Vagina (tissue), 2 donors: ENCODE measurements at regions not wholly inside any gene's neighbourhood (a gene's known extent, or its start where the extent isn't known, plus 50 kb on each side); places are given as distances from the start of the nearest gene placed in this dataset.

Experiments
- POLR2A ChIP-seq, 2 donors: fragments of 450-650 bp; IDR thresholded peaks; one replicate each; pipeline ENCODE4 v1.6.1; 2017; ENCODE audit warnings: antibody characterized with exemption in 2 of 2, mild to moderate bottlenecking in 2 of 2, moderate library complexity in 2 of 2
- POLR2AphosphoS5 ChIP-seq, 2 donors: sonication (generic); formaldehyde crosslinking; IDR thresholded peaks; one replicate each; pipeline ENCODE4 v1.9.0; 2017; ENCODE audit warnings: antibody characterized with exemption in 2 of 2, mild to moderate bottlenecking in 2 of 2, low read depth in 1 of 2; ENCODE audit not compliant: insufficient read depth in 1 of 2
- TF ChIP-seq, protein P1 (sequence below), 3 experiments: fragments of 450-650 bp in 2 of 3; fragments of 200-600 bp in 1 of 3; sonication (generic) in 1 of 3; IDR thresholded peaks; one replicate each; pipeline ENCODE4 v1.5.1; 2017 to 2019; ENCODE audit warnings: antibody characterized with exemption in 3 of 3, mild to moderate bottlenecking in 2 of 3, moderate library complexity in 2 of 3

DNA sequence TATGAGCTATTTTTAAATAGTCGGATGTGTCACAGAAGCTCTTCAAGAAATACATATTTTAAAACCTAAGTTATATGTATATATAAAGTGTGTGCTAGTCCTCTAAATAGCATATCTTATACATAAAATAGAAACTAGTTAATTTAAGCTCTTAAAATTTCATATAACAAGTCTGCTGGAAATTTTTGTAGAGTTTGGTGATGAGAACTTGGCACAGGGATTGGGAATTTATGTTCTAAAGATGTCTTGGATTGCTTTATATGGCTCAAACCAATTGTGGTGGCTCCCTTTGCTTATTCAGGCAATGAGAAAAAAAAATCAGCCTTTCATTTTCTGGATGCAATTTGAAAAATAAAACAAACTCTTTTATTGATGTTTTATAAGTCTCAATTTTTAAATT lies 142.8 kb upstream of the KCNJ3 start:
- TF ChIP-seq POLR2A (IDR thresholded peaks at IDR 0.05) (no peak), POLR2AphosphoS5 (IDR thresholded peaks at IDR 0.05; ENCODE audit: insufficient read depth in 1 of 2, low read depth in 1 of 2) (no peak)
- TF ChIP-seq, protein P1, sequence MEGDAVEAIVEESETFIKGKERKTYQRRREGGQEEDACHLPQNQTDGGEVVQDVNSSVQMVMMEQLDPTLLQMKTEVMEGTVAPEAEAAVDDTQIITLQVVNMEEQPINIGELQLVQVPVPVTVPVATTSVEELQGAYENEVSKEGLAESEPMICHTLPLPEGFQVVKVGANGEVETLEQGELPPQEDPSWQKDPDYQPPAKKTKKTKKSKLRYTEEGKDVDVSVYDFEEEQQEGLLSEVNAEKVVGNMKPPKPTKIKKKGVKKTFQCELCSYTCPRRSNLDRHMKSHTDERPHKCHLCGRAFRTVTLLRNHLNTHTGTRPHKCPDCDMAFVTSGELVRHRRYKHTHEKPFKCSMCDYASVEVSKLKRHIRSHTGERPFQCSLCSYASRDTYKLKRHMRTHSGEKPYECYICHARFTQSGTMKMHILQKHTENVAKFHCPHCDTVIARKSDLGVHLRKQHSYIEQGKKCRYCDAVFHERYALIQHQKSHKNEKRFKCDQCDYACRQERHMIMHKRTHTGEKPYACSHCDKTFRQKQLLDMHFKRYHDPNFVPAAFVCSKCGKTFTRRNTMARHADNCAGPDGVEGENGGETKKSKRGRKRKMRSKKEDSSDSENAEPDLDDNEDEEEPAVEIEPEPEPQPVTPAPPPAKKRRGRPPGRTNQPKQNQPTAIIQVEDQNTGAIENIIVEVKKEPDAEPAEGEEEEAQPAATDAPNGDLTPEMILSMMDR (IDR thresholded peaks at IDR 0.05): no peak
